ENCODE measurements at regions not wholly inside any gene's neighbourhood (a gene's known extent, or its start where the extent isn't known, plus 50 kb on each side); places are given as distances from the start of the nearest gene placed in this dataset.
"Not testable (repeated sequence)": the region's sequence is repeated elsewhere in the genome, so short reads cannot be mapped to it uniquely, and the experiment has no call there.

DNA sequence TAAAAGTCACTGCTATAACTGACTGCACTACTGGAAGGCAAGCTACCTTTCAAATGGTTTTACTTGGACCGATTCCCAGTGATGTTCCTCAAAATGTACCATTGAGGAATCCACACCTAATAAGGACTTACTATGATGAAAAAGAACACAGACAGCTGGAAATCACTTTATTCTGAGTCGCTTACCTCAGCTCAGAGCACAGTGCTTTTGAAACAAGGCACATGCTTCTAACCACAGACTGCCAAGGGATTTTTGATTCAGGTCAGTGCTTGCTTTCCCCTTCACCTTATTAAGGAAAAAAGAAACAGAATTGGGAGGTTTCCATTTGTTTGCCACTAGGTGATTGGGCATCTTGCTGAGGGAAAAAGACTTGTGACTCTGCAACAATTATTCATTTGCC, 707.5 kb upstream of the FSHR start:
- DNase-seq, result no peak

DNA sequence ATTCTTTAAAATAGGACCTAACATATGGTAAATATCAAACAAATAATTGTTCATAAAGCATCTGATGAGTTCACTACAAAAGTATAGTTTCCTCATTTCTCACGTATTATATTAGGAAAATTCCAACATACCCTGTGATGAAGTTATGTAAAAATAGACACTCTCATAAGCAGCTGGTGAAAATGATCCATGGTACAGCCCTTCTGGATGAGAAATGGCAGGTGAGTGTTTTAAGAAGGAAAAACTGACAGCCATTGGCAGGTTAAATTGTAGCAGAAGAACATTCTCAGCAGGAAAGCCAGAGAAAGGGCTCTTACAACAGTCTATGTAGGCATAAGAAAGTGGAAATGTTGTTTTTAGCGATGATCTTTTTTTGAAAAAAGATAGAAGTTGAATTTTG, 706.5 kb upstream of the FSHR start:
- DNase-seq, result no peak

DNA sequence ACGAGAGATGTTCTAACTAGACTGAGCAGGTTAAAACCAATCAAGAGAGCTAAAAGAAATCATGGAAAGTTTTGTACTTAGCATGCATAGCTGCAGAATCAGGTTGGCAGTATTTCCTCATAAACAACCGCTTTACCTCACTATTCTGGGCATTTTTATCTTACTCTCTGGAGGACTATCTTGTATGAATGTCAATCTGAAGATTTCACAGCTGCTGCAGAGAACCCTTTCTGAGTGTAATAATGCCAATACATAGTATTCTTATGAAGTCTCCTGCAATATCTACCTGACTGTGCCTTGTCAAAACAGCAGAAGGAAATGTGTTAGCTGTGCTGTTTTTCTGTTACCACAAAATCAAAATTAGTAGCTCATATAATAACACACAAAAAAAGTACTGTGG, 705.9 kb upstream of the FSHR start:
- no peak for DNase-seq

DNA sequence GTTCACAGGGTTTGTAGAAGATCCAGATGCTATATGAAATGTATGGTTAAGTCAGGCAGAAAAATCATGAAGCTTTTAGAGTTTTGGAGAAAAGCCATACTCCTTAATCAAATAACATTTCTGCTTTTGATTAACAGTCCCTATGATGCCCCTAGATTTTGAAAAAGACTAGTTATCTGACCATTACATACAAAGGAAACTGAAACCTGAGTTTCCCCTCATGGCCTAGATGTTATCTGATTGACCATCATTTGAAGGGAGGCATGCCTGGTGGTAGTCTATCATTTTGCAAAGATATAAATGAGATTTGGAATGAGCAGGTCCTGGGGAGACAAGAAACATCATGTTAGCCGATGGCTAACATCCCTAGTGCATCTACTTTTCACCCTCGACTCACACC, 704.3 kb upstream of the FSHR start:
- no peak for DNase-seq

DNA sequence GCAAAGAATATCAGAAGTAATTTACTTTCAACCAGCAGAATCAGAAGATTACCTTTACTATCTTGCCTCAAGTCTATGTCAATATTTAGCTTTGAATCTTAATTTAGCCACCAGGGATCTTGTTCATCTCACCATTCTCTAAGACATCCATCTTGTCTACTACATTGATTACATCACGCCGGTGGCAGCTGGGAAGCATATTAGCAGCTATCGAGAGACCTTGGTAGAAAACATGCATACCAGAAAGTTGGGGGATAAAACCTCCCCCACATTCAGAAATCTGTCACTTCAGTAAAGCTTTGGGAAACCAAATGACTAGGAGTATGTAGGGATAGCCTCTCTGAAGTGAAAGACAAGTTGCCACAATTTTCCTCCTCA, 703.8 kb upstream of the FSHR start:
- no peak for DNase-seq

DNA sequence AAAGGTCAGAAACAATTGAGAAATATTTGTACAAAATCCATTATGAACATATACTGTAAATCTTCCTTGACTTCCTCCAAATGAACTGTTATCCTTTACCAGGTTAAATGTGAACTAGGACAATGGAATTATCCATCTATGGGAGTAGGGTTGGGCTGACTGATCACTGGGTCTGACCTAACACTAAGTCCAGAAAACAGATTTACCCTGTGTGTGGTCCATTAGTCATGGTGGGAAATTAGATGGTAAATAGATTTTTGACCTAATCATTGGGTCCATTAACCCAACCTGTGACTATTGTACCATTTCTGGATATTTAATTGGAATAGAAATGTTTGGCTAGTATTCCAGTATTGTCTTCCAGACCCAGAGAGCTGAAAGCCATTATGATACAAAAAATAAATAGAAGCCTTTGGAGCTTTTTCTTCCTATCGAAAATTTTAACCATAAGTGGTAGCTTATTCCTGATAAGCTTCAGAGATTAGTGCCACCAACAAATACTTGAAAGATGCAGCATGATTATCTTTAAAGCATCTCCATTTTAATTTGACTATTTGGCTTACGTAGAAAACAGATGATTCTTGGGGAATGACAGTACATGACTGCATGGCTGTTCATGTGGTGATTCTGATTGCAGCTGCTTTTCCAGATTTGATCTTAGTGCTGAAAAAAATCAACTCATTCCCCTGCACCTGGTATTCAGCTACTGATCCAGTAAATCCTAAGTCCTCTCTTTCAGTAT, 703.2 kb upstream of the FSHR start:
- no peak for DNase-seq

DNA sequence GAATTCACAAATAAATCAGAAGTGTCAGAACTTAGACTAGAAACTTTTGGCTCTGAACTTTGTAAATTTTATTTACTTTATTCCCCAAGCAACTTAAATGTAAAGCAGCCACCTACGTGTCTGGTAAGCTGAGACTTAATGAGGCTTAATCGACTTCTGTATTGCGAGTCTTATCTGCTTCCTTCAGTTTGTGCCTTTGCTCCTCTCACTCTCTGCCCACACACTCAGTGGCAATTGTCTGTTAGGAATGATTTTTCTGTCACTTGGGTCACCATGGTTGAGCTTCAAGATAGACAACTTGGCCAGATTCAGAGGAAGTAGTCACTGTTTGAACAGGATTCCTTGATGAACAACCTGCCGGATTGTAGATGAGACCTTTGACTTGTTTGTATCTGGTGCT, 691.4 kb upstream of the FSHR start:
- DNase-seq, result no peak

DNA sequence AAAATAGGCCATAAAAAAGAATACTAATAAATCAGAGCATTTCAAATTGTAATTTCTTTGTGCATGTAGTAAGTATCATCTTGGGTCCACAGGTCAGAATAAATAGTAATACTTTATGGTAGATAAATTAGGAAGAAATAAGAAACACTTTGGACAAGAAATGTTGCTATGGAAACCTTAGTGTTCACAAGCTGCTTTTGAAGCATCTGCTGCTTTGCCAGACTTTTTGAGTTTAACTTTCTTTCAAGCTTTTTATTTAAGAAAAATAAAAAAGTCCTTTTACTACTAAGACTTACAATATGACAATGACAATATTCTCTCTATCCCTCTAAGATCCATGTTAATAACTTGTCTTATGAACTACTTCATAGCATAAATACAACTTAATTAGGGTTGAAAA, 690.7 kb upstream of the FSHR start:
- DNase-seq, result no peak

DNA sequence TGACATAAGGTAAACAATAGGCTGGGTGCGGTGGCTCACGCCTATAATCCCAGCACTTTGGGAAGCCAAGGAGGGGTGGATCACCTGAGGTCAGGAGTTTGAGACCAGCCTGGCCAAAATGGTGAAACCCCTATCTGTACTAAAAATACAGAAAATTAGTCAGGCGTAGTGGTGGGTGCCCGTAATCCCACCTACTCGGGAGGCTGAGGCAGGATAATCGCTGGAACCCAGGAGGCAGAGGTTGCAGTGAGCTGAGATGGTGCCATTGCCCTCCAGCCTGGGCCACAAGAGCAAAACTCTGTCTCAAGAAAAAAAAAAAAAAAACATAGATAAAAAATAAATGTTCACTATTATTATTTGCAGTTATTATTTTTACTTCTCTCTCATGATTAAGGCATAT, 689.8 kb upstream of the FSHR start:
- DNase-seq, result not testable (repeated sequence)

DNA sequence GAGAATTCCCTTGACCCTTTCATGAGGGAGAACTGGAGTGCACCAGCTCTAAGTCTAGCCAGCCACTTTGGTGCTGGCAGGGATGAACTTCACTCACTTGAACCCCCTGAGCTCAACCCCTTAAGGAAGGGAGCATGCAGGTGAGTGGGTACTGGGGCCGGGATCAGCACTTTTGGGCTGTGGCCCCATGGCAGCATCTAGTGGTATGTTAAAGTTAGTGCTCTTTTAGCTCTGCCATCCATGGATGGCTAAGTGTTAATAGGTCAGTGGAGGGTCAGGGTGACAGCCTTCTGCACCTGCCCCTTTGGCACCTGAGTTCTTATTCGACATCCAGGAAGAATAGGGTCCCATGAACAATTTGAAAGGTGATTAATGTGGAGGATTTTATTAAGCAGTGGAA, 689.0 kb upstream of the FSHR start:
- DNase-seq, result no peak

DNA sequence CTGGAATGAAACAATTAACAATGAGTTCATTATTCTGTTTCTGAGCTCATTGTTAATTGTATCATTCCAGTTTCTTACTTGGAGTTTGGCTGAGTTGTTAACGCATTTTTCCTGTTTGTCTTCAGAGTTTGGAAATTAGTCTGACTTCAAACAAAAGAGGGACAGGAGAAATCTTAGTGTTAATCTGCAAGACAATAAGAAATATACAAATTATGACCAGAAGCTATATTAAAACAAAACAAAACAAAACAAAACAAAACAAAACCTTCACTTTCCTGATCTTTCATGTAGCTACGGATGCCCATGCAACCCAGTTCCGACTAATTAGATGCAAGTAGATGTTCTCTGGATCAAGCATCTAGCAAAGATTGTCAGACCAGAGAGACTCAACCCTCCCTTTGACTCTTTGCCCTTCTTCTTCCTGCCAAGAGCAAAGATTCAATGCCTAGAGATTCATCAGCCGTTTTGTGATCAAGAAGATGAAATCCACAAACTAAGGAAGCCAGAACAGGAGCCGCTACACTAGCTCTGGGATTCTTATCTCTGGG, 686.2 kb upstream of the FSHR start:
- peak in 2 of 58 donors; percentile 2 to 18 for DNase-seq

DNA sequence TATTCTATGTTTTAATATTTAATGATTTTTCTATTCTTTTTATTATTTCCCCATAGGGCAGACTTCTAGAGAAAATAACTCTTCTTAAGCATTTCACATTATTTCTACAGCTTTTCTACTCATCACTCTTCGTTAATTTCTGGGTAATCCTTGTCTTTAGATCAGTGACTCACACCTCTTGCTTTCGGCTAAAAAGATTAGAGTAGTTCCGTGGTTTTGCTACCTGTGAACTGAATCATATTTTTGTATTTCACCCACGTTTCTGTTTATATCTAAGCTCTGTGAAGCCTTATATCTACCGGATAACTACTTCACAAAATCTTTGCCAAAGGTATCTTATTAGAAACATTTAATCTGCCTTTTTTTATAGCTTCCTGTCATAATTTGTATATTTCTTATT, 685.5 kb upstream of the FSHR start:
- DNase-seq, result no peak

DNA sequence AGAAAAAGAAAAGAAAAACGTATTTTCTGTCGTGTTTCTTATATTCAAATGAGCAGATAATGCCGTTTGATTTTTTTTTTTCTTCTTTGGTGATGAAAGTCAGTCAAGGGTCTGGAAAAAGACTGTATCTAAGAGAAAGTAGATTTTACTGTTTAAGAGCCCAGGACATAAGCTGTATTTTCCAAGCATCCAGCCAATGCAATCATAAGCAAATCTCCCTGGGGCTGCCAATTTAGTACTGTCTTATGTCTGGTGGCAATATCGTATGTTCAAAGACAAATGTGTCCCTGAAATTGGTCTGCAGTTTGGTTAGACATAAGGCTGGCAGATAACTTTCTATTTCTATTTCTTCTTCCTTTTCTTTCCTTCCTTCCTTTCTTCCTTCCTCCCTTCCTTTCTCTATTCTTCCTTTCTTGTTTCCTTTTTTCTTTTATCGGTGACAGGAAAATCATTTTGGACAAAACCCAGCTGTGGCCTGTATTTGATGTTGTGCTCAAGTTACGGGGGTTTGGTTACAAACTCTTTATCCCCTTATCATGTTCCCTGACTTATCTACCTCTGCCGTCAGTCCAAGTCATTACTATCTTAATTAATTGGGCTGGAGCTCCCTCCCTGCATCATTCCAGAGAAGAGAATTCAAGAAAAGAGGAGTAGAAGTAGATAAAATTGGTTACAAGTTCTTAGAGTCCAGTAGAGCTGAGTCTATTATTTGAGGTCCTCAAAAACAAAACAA, 683.4 kb upstream of the FSHR start:
- DNase-seq, result no peak

DNA sequence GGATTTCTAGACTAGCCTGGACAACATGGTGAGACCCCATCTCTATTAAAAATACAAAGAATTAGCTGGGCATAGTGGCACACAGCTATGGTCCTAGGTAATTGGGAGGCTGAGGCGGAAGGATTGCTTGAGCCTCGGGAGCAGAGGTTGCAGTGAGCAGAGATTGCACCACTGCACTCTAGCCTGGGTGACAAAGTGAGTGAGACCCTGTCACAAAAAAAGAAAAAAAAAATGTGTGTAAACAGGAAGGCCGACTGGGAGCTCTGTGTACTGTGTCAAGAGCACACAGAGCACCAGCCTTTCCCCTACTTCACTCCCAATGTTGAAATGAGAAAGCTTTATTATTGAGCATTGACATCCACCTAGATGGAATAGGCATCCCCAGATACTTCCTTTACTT, 681.7 kb upstream of the FSHR start:
- no peak for DNase-seq

DNA sequence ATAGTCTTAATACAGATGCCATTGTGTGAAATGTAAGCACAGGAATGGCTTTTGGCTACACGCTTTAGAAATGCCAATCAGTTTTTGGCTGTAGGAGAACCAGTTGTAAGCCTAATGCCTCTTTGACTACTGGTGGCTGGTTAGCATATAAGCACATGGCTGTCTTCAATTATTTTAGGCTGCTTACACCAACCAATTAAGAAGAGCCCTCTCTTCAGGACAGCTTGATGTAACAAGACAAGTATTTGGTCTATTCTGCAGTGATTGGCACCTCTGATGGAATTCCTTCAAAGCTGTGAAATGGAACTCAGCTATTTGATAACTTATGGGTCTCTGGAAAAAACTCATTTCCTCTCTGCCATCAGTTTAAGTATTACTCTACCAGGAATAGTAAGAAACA, 680.1 kb upstream of the FSHR start:
- DNase-seq, result no peak

DNA sequence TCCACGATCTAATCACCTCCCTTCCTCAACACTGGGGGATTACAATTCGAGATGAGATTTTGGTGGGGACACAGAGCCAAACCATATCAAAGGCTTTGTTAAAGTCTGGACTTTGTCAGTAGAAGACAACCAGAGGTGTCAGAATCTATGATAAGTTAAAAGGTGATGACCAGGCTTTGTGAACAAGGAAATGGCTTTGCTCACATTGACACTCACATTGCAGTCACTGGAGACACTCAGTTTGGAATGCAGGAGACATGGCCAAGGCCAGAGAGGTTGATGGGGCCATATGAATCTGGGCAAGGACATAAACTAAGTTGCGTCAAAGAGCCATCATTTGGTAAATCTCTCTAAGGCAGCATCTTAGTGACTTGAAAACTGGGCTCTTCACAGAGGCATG, 678.2 kb upstream of the FSHR start:
- no peak for DNase-seq

DNA sequence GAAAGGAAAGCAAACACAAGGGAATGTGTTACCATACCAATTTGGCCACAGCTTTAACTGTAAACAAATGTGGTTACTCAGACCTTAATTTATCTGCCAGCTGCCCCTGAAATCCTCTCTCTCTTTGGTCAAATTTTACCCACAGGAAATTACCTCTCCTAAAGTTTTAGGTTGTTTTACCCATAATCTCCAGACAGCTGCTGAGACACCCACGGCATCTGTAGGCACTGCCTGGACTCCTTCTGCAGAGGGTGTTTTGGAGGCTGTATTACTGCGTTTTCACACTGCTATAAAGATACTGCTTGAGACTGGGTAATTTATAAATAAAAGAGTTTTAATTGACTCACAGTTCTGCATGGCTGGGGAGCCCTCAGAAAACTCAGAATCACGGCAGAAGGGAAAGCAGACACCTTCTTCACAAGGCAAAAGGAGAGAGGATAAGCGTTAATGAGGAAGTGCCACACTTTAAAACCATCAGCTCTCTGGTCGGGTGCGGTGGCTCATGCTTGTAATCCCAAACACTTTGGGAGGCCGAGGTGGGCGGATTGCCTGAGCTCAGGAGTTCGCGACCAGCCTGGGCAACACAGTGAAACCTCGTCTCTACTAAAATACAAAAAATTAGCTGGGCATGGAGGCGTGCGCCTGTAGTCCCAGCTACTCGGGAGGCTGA, 677.5 kb upstream of the FSHR start:
- DNase-seq, result peak in 10 of 58 donors; percentile 1 to 34 (median 20)

DNA sequence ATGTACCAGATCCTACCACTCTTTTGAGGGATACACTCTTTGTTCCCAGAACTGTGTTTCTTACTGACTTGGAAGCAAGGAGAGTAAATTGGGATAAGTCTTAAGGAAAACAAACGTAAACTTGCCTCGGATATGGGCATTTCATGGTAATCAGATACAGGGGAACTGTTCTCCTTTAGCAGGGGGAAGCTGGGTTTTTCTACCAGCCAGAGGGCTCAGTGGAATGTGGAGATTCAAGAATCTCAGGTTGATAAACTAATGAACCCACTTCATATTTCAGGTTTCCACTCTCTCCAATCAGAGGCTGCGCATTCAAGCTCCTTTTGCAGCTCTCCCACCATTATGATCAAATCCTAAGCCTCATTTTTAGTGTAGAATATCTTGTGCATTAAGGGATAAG, 676.5 kb upstream of the FSHR start:
- no peak for DNase-seq

DNA sequence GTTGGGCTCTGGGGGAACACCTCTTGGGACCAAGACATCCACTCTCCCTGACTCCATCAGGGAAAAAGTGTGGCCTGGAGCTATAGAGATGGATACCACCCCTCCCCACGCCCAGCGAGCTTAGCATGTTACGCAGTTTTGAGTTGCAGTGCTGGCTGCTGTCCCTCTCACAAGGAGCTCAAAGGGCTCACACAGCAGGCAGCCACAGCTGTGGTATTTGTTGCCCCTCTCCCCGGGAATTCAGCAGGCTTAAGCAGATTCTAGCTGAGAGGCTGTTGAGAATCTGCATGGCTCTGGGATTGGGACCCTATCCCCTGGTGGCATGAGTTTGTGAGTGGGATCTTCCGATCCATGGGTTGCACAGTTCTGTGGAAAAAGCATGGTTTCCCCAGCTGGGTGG, 673.1 kb upstream of the FSHR start:
- no peak for DNase-seq

DNA sequence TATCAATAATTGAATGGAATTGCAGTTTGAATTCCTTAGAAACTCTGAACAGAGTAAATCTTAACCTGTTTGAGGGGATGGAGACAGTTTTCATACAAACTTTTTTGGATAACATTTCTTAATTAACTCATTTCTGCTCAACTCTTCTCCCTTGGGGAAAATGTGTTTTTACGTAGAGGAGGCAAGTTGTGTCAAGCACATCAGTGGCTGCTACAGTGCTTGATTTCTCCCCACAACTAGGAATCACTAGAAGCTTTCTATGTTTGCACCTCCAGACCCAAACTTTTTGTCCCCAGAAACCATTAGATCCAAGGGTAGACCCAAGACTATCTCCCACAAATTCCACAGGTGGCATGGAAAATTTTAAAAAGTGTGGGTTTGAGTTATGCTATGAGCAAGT, 658.9 kb upstream of the FSHR start:
- DNase-seq, result no peak

DNA sequence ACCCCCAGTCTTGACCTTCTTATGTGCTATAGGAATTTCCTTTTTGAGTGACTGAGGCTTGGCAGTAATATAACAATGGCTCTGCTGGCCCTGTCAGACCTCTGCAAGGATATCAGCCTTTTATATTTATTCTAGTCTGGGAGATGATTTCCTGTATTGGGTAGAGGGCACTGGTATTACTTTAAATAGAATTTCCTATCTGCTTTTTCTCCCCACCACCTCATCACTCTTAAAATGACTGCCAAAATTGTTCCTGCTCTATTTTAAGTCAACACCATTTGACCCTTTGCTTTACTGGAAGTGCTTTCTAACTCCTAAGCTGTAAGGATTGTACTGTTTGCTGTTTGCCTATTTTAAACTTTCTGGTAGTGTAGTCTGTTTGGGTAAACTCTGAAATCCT, 658.4 kb upstream of the FSHR start:
- no peak for DNase-seq

DNA sequence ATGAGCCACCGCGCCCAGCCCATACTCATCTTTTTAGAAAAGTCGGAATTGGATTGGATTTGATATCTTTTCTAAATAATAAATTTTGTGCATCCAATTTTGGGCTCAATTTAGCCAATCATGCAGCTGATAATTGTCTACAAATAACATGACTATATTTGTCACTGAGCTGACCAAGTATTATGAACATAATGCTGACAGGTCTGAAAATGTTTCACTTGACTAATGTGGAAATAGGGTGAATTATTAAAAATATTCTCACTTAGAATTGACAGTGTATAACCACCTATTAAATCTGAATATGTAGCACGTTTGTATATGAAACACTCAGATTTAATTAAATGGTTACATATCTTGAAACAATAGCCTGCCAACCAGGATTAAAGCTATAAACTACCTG, 657.2 kb upstream of the FSHR start:
- no peak for DNase-seq

DNA sequence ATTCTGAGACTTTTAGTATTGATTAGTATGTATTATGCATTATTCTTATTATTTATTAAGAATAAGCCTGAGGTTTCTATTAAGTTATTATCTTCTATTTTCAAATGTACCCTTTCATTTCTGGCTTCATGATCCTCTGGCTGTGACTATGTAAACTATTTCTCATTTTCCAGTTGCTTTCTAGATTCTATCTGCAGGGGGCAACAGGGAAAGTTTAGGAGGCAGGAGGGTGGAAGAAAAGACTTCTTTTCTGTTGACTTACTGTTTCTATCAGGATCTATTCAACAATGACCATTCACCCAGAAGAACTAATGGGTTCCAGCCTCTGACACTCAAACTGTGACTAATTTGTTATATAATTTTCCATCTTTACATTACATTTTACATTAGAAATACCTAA, 653.4 kb upstream of the FSHR start:
- no peak for DNase-seq
